ENCODE measurements at regions not wholly inside any gene's neighbourhood (a gene's known extent, or its start where the extent isn't known, plus 50 kb on each side); places are given as distances from the start of the nearest gene placed in this dataset.

GRCh38 chr3:135549928-135550494 lies 415.5 kb upstream of the PPP2R3A start:
- ChIA-PET POLR2A (no interaction called here), CTCF (interaction anchor here (1.3 kb wide), 1 partner anchor 33 kb away, joined by 3 read pairs; no protein-coding TSS in a partner anchor)
- TF ChIP-seq CTCF (IDR thresholded peaks at IDR 0.05; ENCODE audit: control extremely low read depth, extremely low read depth, low read depth, missing control alignments), result no peak
- no peak for DNase-seq (ENCODE audit: extremely low spot score)

- ChIA-PET POLR2A (no interaction called here), CTCF (interaction anchor here (1.7 kb wide), 1 partner anchor 14 kb away, joined by 3 read pairs; no protein-coding TSS in a partner anchor)
- TF ChIP-seq CTCF (IDR thresholded peaks at IDR 0.05; ENCODE audit: control extremely low read depth, extremely low read depth, low read depth, missing control alignments), result no peak
- no peak for DNase-seq (ENCODE audit: extremely low spot score)
Measured at GRCh38 chr3:135556174-135556573, 409.4 kb upstream of the PPP2R3A start.

GRCh38 chr3:135558150-135558783 lies 407.3 kb upstream of the PPP2R3A start:
- no peak for TF ChIP-seq CTCF (IDR thresholded peaks at IDR 0.05; ENCODE audit: control extremely low read depth, extremely low read depth, low read depth, missing control alignments)
- ChIA-PET CTCF (no interaction called here), POLR2A (no interaction called here)
- no peak for DNase-seq (ENCODE audit: extremely low spot score)

GRCh38 chr3:135558906-135559305 lies 406.6 kb upstream of the PPP2R3A start:
- ChIA-PET POLR2A (no interaction called here), CTCF (no interaction called here)
- DNase-seq (ENCODE audit: extremely low spot score), result no peak
- no peak for TF ChIP-seq CTCF (IDR thresholded peaks at IDR 0.05; ENCODE audit: control extremely low read depth, extremely low read depth, low read depth, missing control alignments)

- TF ChIP-seq CTCF (IDR thresholded peaks at IDR 0.05; ENCODE audit: control extremely low read depth, extremely low read depth, low read depth, missing control alignments), result no peak
- CTCF ChIA-PET, result no interaction called here
- DNase-seq (ENCODE audit: extremely low spot score), result no peak
- POLR2A ChIA-PET, result no interaction called here
Measured at GRCh38 chr3:135559802-135560201, 405.7 kb upstream of the PPP2R3A start.

GRCh38 chr3:135560847-135561246 lies 404.7 kb upstream of the PPP2R3A start:
- no peak for DNase-seq (ENCODE audit: extremely low spot score)
- ChIA-PET CTCF (no interaction called here), POLR2A (no interaction called here)
- TF ChIP-seq CTCF (IDR thresholded peaks at IDR 0.05; ENCODE audit: control extremely low read depth, extremely low read depth, low read depth, missing control alignments), result no peak
